Activated B cell treated with CpG ODN at 0.5 μM for 24 hours (primary cell): ENCODE measurements at regions not wholly inside any gene's neighbourhood (a gene's known extent, or its start where the extent isn't known, plus 50 kb on each side); places are given as distances from the start of the nearest gene placed in this dataset.
A peak's percentile ranks its signal among the peaks of the same experiment; 100 is the strongest.

Source experiments
- ATAC-seq: fragments of 200-7000 bp; cut with Tn5 transposase; one replicate; pipeline ENCODE4 v1.10.0; 2021; ENCODE audit warnings: low read depth, mild to moderate bottlenecking, moderate library complexity
- CTCF ChIA-PET: fragments of 350-600 bp; sonication (Branson Sonifier 250); formaldehyde crosslinking; loops from one replicate; lab custom pipeline; 2021; ENCODE audit warnings: antibody characterized with exemption; lab: Charles Lee
- POLR2A ChIA-PET: fragments of 350-600 bp; sonication (Branson Sonifier 250); formaldehyde crosslinking; loops from one replicate; lab custom pipeline; 2021; ENCODE audit warnings: antibody characterized with exemption; lab: Charles Lee
- DNase-seq: peaks from one replicate; pipeline ENCODE4 v3.0.0; 2022
- H3K27ac Mint-ChIP-seq: one replicate; pipeline ENCODE4 v1.8.0; 2020; ENCODE audit warnings: mixed read lengths
- H3K27me3 Mint-ChIP-seq: one replicate; pipeline ENCODE4 v1.8.0; 2021; ENCODE audit warnings: mixed read lengths
- H3K36me3 Mint-ChIP-seq: one replicate; pipeline ENCODE4 v1.8.0; 2021; ENCODE audit warnings: low read depth, mixed read lengths
- H3K4me1 Mint-ChIP-seq: one replicate; pipeline ENCODE4 v1.8.0; 2021; ENCODE audit warnings: mixed read lengths
- H3K4me3 Mint-ChIP-seq: one replicate; pipeline ENCODE4 v1.8.0; 2020; ENCODE audit warnings: mild to moderate bottlenecking, mixed read lengths
- H3K9me3 Mint-ChIP-seq: one replicate; pipeline ENCODE4 v1.8.0; 2020; ENCODE audit warnings: mixed read lengths
- intact Hi-C: fragments of 100-400 bp; cut with micrococcal nuclease; formaldehyde crosslinking; loops from one replicate; pipeline ENCODE4 v1.15.1; 2024
- TF ChIP-seq, protein P1 (sequence below): fragments of 200-600 bp; IDR thresholded peaks from one replicate; pipeline ENCODE4 v1.8.0; 2022; ENCODE audit warnings: antibody characterized with exemption, mild to moderate bottlenecking

DNA sequence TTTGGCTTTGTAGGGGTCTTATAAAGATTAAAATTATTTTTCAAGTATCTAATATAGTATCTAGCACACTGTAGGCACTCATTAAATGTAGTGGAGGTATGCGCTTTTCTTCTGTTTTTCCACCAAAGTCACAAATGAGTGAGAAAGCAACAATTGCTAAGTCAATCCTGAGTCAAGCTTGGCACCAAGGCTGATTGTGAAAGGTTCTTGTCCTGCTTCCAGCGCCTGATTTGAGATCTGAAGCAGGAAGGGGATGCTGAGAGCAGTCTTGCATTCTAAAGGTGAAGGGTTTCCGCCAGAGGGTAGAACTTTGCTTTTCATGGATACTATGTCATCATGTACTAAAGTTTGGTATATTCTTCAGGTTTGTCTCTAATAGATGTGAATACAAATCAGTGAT is 64.9 kb upstream of the DAAM1 start:
- DNase-seq (no peak), ATAC-seq (no peak)
- TF ChIP-seq, protein P1, sequence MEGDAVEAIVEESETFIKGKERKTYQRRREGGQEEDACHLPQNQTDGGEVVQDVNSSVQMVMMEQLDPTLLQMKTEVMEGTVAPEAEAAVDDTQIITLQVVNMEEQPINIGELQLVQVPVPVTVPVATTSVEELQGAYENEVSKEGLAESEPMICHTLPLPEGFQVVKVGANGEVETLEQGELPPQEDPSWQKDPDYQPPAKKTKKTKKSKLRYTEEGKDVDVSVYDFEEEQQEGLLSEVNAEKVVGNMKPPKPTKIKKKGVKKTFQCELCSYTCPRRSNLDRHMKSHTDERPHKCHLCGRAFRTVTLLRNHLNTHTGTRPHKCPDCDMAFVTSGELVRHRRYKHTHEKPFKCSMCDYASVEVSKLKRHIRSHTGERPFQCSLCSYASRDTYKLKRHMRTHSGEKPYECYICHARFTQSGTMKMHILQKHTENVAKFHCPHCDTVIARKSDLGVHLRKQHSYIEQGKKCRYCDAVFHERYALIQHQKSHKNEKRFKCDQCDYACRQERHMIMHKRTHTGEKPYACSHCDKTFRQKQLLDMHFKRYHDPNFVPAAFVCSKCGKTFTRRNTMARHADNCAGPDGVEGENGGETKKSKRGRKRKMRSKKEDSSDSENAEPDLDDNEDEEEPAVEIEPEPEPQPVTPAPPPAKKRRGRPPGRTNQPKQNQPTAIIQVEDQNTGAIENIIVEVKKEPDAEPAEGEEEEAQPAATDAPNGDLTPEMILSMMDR = no peak
- POLR2A ChIA-PET = no interaction called here
- Mint-ChIP-seq H3K4me3 (no peak overlapping the region), H3K4me1 (no peaks in the 10 kb centered on the region), H3K27me3 (peaks cover 4% of the 10 kb centered on the region), H3K27ac (no peak overlapping the region), H3K9me3 (no peaks in the 10 kb centered on the region), H3K36me3 (no peaks in the 10 kb centered on the region)
- intact Hi-C loops = loop anchor here (10.0 kb wide), 1 partner anchor 231 kb away; no protein-coding TSS in a partner anchor
- CTCF ChIA-PET = interaction anchor here (1.0 to 9.2 kb wide), 4 partner anchors 10 to 1010 kb away, joined by 3 to 98 read pairs (median 10); no protein-coding TSS in a partner anchor

- intact Hi-C loops = loop anchor here (10.0 kb wide), 1 partner anchor 231 kb away; no protein-coding TSS in a partner anchor
- DNase-seq (no peak), ATAC-seq (no peak)
- H3K4me1 Mint-ChIP-seq = no peaks in the 10 kb centered on the region
- H3K36me3 Mint-ChIP-seq = no peaks in the 10 kb centered on the region
- TF ChIP-seq, protein P1 = no peak
- no peak overlapping the region for H3K27ac Mint-ChIP-seq
- ChIA-PET POLR2A (no interaction called here), CTCF (interaction anchor here (1.0 to 9.2 kb wide), 4 partner anchors 11 to 1010 kb away, joined by 3 to 98 read pairs (median 10); no protein-coding TSS in a partner anchor)
- no peak overlapping the region for H3K4me3 Mint-ChIP-seq
- H3K27me3 Mint-ChIP-seq = peaks cover 4% of the 10 kb centered on the region
- no peaks in the 10 kb centered on the region for H3K9me3 Mint-ChIP-seq
These were observed 64.5 kb upstream of the DAAM1 start for GRCh38 chr14:59123975-59124374.

- H3K4me1 Mint-ChIP-seq = no peaks in the 10 kb centered on the region
- H3K27me3 Mint-ChIP-seq = peaks cover 4% of the 10 kb centered on the region
- POLR2A ChIA-PET = no interaction called here
- H3K27ac Mint-ChIP-seq = no peak overlapping the region
- DNase-seq (no peak), ATAC-seq (no peak)
- CTCF ChIA-PET = interaction anchor here (1.1 to 9.2 kb wide), 5 partner anchors 12 to 623 kb away, joined by 3 to 98 read pairs (median 3); no protein-coding TSS in a partner anchor
- no peak overlapping the region for H3K4me3 Mint-ChIP-seq
- intact Hi-C loops = loop anchor here (5.0 to 10.0 kb wide), 3 partner anchors 127 to 562 kb away; no protein-coding TSS in a partner anchor
- H3K9me3 Mint-ChIP-seq = no peaks in the 10 kb centered on the region
- no peaks in the 10 kb centered on the region for H3K36me3 Mint-ChIP-seq
- TF ChIP-seq, protein P1 = no peak
These were observed 63.3 kb upstream of the DAAM1 start for GRCh38 chr14:59125156-59125555.

DNA sequence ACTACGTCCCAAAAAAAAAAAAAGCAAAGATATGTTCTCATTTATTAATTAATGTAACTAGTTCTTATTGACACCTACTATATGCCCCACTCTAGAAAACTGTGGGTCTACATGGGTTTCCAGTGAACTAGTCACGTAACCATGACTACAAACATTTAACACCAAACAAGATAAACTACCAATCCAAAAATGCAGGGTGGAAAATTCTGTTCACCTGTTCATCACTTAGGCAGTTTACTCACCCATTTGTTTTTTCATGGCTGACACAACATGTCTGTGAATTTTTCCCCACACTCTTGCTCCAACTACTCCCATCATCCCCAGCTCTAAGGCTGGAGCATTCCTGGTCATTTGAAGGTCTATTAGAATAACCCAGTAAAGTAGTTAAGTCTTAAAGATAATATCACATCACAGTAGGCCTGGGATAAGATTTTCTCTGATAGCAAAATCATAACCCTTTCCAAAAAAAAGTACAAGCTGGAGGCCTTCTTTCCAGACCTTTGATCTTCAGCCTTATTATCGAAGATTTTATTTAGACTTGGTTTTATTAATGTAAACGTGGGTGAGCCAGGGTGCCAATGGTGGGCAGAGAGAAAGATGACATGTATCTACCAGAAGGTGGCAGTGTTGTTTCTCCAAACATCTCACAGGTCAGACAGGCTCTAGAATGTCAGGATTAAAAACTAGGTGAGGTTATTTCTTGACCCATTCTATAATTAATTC is 61.6 kb upstream of the DAAM1 start:
- POLR2A ChIA-PET = no interaction called here
- Mint-ChIP-seq H3K4me3 (no peak overlapping the region), H3K9me3 (no peaks in the 10 kb centered on the region), H3K27me3 (peaks cover 3% of the 10 kb centered on the region), H3K4me1 (no peaks in the 10 kb centered on the region), H3K27ac (no peak overlapping the region), H3K36me3 (no peaks in the 10 kb centered on the region)
- CTCF ChIA-PET = interaction anchor here (0.6 to 9.2 kb wide), 3 partner anchors 62 to 317 kb away, joined by 3 to 98 read pairs (median 3); partner anchors contain the start of gene DAAM1
- intact Hi-C loops = loop anchor here (1.0 to 10.0 kb wide), 9 partner anchors 62 to 1057 kb away; partner anchors contain the start of gene CCDC175
- ATAC-seq (peak; percentile 95), DNase-seq (no peak)
- TF ChIP-seq, protein P1 = peak; percentile 68

DNA sequence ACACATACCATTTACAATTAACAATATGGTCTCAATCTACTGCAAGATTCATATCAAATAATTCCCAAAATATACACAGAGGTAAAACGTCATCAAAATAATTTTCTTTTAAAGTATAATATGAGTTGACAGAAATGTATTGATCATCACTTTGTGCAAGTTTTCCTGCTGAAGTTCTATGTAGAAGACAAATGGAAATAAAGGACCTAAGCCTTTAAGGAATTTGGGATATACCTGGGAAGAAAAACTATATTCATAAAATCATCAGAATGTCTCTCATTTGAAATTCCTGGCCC is 61.1 kb upstream of the DAAM1 start:
- ATAC-seq (no peak), DNase-seq (no peak)
- TF ChIP-seq, protein P1 = no peak
- POLR2A ChIA-PET = no interaction called here
- intact Hi-C loops = loop anchor here (1.0 to 10.0 kb wide), 9 partner anchors 62 to 1057 kb away; partner anchors contain the start of gene CCDC175
- Mint-ChIP-seq H3K9me3 (no peaks in the 10 kb centered on the region), H3K4me3 (no peak overlapping the region), H3K36me3 (no peaks in the 10 kb centered on the region), H3K27me3 (peaks cover 2% of the 10 kb centered on the region), H3K27ac (no peak overlapping the region), H3K4me1 (no peaks in the 10 kb centered on the region)
- CTCF ChIA-PET = interaction anchor here (1.3 to 9.2 kb wide), 2 partner anchors 61 to 317 kb away, joined by 3 to 98 read pairs; partner anchors contain the start of gene DAAM1
